GM12873 (cell line): ENCODE measurements at regions not wholly inside any gene's neighbourhood (a gene's known extent, or its start where the extent isn't known, plus 50 kb on each side); places are given as distances from the start of the nearest gene placed in this dataset.

ENCODE experiments used
- TF ChIP-seq, protein P1 (sequence below): IDR thresholded peaks from 2 replicates; pipeline ENCODE4 v1.5.1; 2012; ENCODE audit warnings: low read depth, mild to moderate bottlenecking, moderate library complexity, low read length, control low read depth; ENCODE audit not compliant: insufficient read depth; ENCODE audit errors: missing control alignments

DNA sequence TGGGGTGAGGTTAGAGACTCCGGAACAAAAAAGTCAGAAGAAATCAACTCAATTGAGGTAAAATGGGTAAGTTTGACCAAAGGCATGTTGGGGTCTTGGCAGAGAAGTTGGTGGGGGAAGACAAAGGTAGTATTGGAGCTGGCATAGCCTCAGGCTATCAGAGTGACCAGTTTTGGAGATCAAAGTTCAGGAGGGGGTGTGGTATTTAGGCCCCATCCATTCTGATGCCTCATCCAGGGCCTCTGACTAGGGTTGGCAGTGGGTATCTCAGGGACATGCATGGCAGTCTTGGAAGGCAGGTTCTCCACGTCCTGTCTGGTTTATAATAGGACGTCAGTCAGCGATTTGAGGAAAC, 73.2 kb upstream of the TRABD2B start:
- TF ChIP-seq, protein P1, sequence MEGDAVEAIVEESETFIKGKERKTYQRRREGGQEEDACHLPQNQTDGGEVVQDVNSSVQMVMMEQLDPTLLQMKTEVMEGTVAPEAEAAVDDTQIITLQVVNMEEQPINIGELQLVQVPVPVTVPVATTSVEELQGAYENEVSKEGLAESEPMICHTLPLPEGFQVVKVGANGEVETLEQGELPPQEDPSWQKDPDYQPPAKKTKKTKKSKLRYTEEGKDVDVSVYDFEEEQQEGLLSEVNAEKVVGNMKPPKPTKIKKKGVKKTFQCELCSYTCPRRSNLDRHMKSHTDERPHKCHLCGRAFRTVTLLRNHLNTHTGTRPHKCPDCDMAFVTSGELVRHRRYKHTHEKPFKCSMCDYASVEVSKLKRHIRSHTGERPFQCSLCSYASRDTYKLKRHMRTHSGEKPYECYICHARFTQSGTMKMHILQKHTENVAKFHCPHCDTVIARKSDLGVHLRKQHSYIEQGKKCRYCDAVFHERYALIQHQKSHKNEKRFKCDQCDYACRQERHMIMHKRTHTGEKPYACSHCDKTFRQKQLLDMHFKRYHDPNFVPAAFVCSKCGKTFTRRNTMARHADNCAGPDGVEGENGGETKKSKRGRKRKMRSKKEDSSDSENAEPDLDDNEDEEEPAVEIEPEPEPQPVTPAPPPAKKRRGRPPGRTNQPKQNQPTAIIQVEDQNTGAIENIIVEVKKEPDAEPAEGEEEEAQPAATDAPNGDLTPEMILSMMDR = no peak

DNA sequence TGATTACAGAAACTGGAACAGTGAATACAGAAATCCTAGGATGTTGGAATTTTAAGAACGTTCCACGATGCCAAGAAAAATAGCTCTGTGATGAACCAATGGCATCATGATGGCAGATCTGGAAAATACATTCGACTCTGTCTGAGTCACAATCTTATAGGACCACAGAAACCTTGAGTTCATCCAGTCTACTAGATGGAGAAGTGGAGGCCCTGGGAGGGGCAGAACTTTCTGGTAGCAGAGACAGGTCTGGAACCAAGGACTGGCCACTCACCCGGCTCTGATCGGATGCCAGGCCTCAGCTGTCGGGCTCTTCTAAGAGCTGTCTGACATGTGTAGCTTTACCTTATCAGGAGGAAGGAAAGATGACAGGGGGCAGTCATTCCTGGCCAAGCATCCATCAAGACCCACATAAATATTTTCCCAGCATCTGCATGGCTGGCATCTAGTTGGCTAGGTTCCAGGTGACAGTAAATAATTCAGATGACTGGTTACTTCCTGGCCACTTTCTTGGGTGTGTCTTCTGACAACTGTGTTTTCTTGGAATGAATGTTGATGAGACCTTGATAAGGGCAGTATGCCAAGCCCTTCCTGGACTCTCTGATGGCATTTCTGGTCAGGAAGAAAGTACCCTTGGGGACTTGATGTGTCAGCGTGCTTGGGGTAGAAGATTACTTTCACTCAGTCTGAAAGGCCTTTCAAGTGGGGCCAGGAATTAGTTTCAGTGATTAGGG, 72.6 kb upstream of the TRABD2B start:
- TF ChIP-seq, protein P1 = no peak

DNA sequence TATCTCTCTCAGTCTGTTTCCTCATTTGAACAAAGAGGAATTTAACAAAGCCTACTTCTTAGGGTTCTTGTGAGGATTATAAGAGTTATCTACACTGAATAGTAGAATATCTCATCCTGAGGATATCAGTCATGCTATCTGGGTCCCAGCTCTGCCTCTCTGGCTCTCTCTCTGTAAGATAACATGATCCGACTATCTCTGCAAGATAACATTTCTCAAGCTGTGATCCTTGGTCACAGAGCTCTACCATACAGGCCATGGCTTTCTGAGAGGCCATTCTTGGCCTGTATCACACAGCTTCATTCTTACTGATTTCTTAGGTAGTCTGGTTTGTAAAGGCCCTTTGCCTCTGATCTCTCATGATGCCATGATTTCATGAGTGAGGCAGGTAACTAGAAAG, 71.0 kb upstream of the TRABD2B start:
- TF ChIP-seq, protein P1 = no peak

DNA sequence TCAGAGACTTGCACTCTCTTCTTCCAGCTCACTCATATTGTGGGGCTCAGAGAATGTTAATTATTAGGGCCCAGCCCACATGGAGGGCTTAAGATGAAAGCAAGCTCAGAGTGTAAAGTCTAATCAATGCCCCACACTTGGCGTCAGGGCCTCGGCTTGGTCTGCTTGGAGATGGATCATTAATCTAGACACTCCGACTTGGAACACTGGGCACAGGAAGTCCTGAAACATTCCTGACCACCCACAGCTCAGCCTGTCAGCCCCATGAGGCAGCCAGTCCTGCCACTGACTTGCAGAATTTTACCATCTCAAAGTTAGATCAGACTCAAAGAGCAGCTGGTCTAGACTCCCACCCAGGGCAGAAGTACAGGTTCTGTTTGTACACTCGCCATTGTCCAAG, 69.8 kb upstream of the TRABD2B start:
- TF ChIP-seq, protein P1 = no peak

DNA sequence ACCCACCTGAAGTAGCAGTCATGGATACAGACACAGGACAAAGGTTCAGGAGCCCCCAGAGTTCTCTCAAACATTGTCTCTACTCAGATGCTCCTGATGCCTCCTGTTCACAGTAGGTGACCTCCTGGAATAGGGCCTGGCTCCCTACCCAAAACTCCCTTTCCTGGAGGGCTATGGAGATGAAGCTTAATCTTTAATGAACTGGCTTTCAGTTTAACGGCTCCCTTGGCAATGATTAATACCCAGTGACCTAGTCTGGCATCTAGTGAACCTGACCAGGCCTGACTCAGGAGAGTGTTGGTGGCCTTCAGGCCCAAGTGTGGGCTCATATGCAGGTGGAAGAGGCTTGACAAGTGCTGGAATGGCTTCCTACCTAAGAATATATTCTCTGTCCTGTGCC, 65.2 kb upstream of the TRABD2B start:
- TF ChIP-seq, protein P1 = no peak

DNA sequence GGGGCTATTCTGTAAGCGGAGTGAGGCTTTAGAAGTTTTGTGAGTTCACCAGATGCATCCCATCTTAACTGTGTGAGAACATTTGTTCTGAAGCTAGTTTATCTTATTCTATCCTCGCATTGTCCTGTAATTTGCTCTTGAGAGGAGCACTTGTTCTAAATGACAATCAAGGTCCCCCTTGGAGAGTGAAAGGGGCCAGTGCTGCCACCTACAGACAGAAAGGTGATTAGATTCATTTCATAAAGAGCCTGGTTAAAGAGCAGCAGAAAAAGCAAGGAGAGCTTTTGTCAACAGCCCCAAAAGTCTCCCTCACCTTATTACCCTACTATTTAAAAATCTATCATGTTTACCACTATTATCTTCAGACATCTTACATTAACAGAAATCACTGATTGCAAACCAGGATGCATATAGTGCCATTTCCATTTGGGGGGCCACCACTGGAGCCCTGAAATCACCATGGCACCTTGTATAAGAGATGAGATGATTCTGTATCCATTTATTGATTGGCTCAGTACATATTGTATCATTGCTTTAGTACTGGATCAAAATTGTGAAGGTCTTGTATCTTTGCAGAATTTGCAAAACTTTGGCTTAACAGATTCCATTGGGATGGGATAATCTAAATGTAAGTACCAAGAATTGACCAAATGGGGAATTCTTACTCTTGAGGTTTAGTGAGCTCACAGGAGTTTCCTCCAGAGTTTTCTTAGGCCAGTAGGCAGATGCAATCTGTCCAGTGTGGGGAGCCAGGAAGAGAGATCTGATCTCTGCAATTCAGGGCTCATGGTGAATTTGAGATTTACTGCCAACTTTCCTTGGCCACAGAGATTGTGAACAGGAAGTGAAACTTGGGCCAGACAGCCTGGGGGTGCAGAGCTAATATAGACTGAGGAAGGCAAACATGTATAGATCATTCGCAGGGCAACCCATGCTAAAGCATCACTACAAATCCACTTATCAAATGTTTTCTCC, 64.3 kb upstream of the TRABD2B start:
- TF ChIP-seq, protein P1 = peak; percentile 63

DNA sequence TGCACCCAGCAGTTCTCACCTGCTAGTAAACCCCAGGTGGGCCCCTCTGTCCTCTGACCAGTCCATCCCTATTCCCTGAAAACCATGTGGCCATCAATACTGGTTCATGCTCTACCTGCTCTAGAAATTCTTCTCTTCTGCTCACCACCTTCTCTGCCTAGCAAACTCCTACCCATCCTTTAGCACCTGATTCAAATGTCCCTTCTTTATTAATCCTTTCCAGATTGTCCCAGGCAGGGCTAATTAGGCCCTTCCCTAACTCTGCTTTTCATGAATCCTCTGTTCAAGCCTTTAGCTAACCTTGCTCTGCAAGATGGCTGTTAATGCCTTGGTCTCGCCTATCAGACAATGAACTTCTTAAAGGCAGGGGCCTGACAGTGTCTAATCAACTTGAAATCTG, 62.1 kb upstream of the TRABD2B start:
- TF ChIP-seq, protein P1 = no peak
